NCI-H1105 (cell line): ENCODE measurements at regions not wholly inside any gene's neighbourhood (a gene's known extent, or its start where the extent isn't known, plus 50 kb on each side); places are given as distances from the start of the nearest gene placed in this dataset.
A peak's percentile ranks its signal among the peaks of the same experiment; 100 is the strongest.
"Not testable (repeated sequence)": the region's sequence is repeated elsewhere in the genome, so short reads cannot be mapped to it uniquely, and the experiment has no call there.

ENCODE experiments used
- DNase-seq: peaks from one replicate; lab custom pipeline; 2025; lab: John Stamatoyannopoulos, UW

- DNase-seq: no peak
Observed at GRCh38 chr17:64784353-64785010, 122.4 kb upstream of the SMURF2 start.

- no peak for DNase-seq
Observed at GRCh38 chr17:64783556-64784352, 121.6 kb upstream of the SMURF2 start.

- DNase-seq: no peak
Observed at GRCh38 chr17:64783031-64783461, 120.9 kb upstream of the SMURF2 start.

- no peak for DNase-seq
Observed at GRCh38 chr17:64781810-64782555, 119.9 kb upstream of the SMURF2 start.

GRCh38 chr17:64781014-64781756 lies 119.1 kb upstream of the SMURF2 start:
- no peak for DNase-seq

- peak; percentile 74 for DNase-seq
Observed at GRCh38 chr17:64780096-64781013, 118.2 kb upstream of the SMURF2 start.

- no peak for DNase-seq
Observed at GRCh38 chr17:64779376-64780095, 117.4 kb upstream of the SMURF2 start.

- not testable (repeated sequence) for DNase-seq
Observed at GRCh38 chr17:64779098-64779375, 116.9 kb upstream of the SMURF2 start.

GRCh38 chr17:64778240-64779097 lies 116.4 kb upstream of the SMURF2 start:
- DNase-seq: peak; percentile 41

- DNase-seq: peak; percentile 41
Observed at GRCh38 chr17:64777415-64778239, 115.5 kb upstream of the SMURF2 start.

GRCh38 chr17:64776720-64777414 lies 114.8 kb upstream of the SMURF2 start:
- DNase-seq: peak; percentile 78

GRCh38 chr17:64775701-64776570 lies 113.8 kb upstream of the SMURF2 start:
- no peak for DNase-seq

- DNase-seq: no peak
Observed at GRCh38 chr17:64774888-64775540, 112.9 kb upstream of the SMURF2 start.

GRCh38 chr17:64773836-64774761 lies 112.0 kb upstream of the SMURF2 start:
- peak; percentile 72 for DNase-seq

GRCh38 chr17:64773386-64773835 lies 111.3 kb upstream of the SMURF2 start:
- DNase-seq: no peak
